ENCODE measurements at regions not wholly inside any gene's neighbourhood (a gene's known extent, or its start where the extent isn't known, plus 50 kb on each side); places are given as distances from the start of the nearest gene placed in this dataset.

GRCh38 chr12:126663304-126664094, 1598.3 kb downstream of the AACS start:
- DNase-seq: no peak

DNA sequence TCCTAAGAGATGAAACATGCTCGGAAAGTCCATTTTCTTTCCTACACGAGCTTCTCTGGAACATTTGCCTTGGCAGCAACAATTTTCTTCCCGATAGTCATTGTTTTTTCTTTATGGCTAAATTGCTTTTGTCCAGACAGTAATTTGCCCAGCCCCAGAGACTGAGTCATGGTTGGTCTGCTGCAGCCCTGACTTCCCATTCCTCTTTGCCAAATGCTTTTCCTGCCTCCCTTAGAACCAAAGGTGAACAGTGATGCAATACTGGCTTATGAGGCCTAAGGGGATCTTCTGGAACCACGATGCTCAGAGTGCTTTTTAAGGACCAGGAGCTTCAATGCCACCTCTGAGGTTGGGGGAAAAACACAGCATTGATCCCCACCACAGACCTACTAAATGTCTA, 1599.6 kb upstream of the TMEM132C start:
- no peak for DNase-seq

- no peak for DNase-seq
These were observed 1598.4 kb upstream of the TMEM132C start for GRCh38 chr12:126668538-126668937.

DNA sequence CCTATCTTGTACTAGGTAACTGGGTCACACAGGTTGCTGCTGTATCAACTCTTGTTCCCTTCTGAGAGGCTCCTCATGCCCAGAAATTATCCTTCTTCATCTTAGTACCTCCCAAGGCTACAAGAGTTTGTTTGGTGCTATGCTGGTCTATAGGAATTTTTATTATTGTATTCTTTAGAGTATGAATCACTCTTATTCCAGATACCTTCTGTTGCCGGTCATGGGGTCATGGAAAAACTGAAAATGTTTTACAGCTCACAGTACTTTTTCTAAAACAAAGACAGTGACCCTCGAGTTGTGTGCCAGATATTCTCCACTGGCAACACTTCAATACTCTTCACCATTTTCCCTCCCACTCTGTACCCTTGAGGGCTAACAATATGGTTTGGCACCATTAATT, 1598.0 kb upstream of the TMEM132C start:
- DNase-seq: no peak

GRCh38 chr12:126676434-126676833, 1590.5 kb upstream of the TMEM132C start:
- DNase-seq: peak; percentile 2

- no peak for DNase-seq
These were observed 1585.3 kb upstream of the TMEM132C start for GRCh38 chr12:126681676-126682075.

GRCh38 chr12:126684703-126685102, 1582.3 kb upstream of the TMEM132C start:
- DNase-seq: no peak

DNA sequence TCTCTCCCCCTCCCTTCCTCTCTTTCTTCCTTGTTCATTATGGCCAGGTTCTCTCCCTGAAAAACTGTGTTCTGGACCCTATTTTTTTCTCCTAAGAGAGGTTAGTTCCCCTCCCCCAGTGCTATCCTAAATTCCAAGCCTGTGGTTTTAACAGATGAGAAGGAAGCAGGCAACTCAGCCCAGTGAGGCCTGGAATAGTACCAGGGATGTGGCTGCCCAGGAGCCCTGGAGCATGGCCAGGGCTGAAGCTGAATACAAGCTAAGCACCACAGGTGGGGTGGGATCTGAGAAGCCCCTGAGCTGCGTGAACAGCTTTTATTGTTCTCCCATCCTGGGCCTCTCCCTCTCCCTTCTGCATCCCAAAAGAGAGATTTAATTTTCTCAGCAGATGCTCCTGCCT, 1581.3 kb upstream of the TMEM132C start:
- DNase-seq: no peak

DNA sequence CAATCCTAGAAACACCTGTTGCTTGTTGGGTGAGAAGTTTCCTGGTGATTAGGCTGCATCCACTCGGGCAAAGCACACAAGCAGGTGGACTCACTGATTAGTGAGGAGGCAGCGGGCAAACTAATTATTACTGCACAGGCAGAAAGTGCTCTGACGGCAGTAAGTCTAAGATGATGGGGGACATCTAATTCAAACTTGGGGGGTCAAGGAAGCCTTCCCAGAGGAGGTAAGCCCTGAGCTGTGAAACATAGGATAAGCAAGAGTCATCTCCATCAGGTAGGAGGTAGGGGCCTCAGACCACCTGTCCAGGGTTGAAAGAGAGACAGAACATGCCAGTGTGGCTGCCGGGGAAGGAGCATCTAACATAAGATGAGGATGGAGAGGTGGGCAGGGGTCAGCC, 1578.4 kb upstream of the TMEM132C start:
- no peak for DNase-seq

DNA sequence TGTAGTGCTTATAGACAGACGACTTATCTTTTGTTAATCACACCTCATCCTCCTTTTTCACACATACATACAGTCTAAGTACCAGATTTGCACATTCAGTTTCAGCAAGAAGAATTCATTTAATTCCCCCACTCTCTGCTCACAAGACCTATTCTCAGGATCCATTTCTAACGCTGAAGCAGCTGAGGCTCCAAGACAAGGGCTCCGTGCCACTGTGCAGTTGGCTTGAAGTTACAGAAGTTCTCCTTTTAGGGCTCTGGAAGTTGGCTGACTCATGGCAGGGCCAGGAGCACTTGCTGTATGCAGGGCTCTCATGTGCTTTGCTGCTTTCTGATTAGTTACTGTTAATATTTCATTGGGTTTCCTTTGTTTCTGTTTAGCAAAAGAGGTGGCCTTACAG, 1566.9 kb upstream of the TMEM132C start:
- DNase-seq: no peak

GRCh38 chr12:126704609-126705008, 1562.4 kb upstream of the TMEM132C start:
- DNase-seq: no peak

GRCh38 chr12:126706300-126706699, 1560.7 kb upstream of the TMEM132C start:
- DNase-seq: no peak

- DNase-seq: no peak
These were observed 1558.5 kb upstream of the TMEM132C start for GRCh38 chr12:126708492-126708896.

GRCh38 chr12:126718365-126718764, 1548.6 kb upstream of the TMEM132C start:
- DNase-seq: no peak

DNA sequence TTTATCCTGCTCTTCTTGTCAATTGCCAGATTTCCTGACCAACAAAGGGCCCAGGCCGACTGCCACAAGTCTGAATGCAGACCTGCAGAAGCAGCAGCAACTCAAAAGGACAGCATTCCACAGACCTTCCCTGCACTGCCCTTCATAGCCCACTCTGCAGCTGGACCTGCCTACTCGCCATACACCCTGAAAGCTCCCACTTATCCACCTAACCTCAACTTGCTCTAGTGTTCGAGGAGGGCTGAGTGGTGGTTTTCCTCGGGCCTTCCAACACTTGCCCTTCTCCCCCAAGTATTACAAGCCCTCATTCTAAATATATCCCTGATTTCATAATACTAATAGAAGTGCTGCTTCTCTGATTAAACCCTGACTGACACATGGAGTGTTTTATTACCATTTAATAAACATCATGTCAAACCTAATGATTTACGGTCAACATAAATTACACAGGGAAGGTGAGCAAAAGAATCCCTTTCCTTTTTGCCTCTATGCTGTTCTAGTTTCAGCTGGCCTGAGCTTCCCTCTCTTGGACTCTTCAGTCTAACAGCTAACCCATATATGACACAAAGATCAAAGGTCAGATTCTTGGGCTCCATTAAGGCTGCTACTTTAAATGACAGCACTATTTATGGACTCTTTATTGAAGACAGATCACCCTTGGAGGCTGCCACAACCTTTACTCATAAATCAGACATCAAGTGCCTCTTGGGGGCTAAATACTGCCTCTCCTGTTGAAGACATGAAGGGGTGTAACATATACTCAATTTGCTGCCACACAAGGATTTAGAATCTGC, 1546.9 kb upstream of the TMEM132C start:
- no peak for DNase-seq

- DNase-seq: no peak
These were observed 1540.3 kb upstream of the TMEM132C start for GRCh38 chr12:126726481-126727217.

DNA sequence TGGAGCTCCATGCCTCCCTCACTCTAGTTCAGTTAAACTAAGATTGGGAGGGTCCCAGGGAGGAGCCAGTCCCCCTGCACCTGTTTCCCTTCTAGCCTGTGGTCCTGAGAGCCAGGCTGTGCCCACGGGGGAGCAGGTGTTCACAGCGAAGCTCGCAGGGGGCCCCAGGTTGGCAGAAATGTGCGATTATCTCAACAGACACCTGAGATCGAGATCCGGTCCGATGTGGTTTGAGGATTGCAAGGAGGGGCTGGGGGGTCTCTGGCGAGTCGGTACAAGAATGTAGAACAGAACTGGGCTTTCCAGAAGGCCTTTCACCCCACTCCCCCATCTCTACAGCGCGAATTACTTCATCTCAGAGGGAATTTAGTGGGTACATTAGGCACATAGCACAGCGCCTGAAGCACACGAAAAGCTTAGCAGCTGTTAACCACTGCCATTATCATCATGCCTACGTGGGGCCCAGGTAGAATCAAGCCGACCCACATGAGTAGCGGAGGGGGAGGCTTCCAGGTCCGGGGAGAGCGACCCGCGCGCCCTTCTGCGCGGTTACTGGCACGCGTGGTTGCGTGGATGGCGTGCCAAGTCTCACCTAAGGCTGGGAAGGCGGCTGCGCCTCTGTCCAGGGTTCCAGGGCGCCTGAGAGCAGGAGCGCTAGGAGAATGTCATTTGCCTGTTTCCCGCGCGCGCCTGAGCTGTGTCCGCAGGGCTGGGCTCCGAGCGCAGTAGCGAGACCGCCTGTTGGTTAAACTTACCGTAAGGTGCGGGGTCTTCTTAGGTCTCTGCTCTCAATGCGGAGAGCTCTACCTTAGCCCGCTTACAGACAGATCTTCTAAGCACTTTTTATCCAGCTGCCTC, 1539.5 kb upstream of the TMEM132C start:
- no peak for DNase-seq

GRCh38 chr12:126734296-126734695, 1532.7 kb upstream of the TMEM132C start:
- no peak for DNase-seq

DNA sequence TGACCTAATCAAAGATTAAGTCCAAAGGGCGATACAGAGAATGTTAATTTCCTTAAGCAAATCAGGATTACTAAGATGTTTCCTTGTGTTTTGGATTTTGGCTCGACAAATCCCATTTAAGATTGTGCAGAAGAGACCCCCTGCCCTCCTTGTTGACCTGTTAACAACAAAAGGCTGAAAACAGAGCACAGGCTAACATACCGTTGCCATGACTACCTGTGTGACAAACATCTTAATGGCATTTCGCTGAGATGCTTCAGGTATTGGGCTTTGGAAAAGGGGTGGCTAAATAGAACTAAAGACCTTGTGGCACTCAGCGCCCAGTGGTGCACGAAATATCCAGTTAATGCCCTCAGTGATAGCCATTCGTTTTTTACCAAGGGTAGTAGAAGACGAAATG, 1532.3 kb upstream of the TMEM132C start:
- no peak for DNase-seq

DNA sequence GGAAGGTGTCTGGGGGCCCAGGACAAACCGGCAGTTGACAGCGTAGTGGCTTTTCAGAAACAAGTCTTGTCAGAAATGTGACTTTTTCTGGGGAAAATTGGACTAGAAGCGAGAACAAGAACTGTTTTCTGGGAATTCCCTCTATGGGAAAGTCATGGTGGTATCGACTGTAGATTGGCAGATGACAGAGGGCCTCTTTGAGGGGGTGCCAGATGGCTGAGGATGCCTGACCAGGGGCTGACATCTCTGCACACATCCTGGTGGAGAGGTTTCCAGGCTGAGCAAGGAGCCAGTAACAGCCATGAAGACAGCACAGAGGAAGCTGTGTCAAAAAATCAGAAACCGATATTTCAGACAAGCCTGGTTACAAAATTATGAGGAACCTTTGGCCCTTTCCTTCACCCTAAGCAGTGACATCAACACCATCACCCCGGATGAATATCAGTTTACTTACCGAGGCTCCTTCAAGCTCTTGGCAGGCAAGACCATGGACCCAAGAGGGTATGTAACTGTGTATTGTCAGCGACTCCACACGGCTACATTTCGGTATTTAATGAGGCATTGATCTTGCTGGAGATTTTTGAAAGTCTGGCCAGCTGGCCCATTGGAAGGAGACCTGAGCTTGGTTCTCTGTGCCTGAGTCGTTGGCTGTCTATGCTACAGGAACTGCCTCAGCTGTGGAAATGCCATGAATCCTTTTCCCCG, 1525.3 kb upstream of the TMEM132C start:
- no peak for DNase-seq

DNA sequence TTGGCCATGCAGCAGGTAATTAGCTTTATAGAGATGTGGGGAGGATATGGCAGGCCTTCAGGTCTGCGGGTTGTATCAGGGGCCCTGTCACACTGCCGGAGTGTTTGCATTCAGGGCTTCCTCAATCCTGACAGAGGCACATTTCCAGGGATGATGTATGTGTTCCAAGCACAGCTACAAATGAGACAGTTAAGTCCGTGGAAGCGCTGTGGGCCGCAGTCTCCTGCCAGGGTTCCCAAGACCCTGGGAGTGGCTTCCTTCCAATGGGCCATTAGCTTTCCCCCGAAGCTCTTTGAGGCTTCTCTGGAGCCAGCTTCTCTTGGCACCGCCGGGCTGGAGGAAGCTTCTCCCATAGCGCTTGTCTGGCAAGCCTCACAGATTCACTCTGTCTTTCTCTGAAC, 1524.7 kb upstream of the TMEM132C start:
- no peak for DNase-seq

Measured in DMS79 (cell line).